ENCODE measurements at regions not wholly inside any gene's neighbourhood (a gene's known extent, or its start where the extent isn't known, plus 50 kb on each side); places are given as distances from the start of the nearest gene placed in this dataset.

GRCh38 chr15:97215629-97216028, 744.9 kb upstream of the ARRDC4 start:
- ChIA-PET POLR2A (no interaction called here), CTCF (interaction anchor here (1.2 kb wide), 1 partner anchor 31 kb away, joined by 3 read pairs; no protein-coding TSS in a partner anchor)
- no peak for ATAC-seq
- H3K4me1 Mint-ChIP-seq = peaks cover 4% of the 10 kb centered on the region
- TF ChIP-seq FOXP1 (CRISPR knock-in tag; IDR thresholded peaks at IDR 0.05; ENCODE audit: borderline replicate concordance) (no peak), EMX1 (CRISPR knock-in tag; IDR thresholded peaks at IDR 0.05) (no peak), TEAD1 (CRISPR knock-in tag; IDR thresholded peaks at IDR 0.05) (no peak), ZNF396 (CRISPR knock-in tag; IDR thresholded peaks at IDR 0.05; ENCODE audit: borderline replicate concordance) (no peak)
- TF ChIP-seq, protein P1, sequence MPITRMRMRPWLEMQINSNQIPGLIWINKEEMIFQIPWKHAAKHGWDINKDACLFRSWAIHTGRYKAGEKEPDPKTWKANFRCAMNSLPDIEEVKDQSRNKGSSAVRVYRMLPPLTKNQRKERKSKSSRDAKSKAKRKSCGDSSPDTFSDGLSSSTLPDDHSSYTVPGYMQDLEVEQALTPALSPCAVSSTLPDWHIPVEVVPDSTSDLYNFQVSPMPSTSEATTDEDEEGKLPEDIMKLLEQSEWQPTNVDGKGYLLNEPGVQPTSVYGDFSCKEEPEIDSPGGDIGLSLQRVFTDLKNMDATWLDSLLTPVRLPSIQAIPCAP (CRISPR knock-in tag; IDR thresholded peaks at IDR 0.05) = no peak
- no peaks in the 10 kb centered on the region; the same call in 1 of the 2 replicates for H3K9me3 Mint-ChIP-seq
- H3K27ac Mint-ChIP-seq = no peak overlapping the region
- no peaks in the 10 kb centered on the region for H3K27me3 Mint-ChIP-seq (ENCODE audit: low read depth)
- no peak for DNase-seq (ENCODE audit: low spot score)
- no peaks in the 10 kb centered on the region for H3K36me3 Mint-ChIP-seq
- H3K4me3 Mint-ChIP-seq = no peak overlapping the region

GRCh38 chr15:97224191-97224641, 736.3 kb upstream of the ARRDC4 start:
- ATAC-seq (no peak), DNase-seq (ENCODE audit: low spot score) (no peak)
- TF ChIP-seq ATF1 (CRISPR knock-in tag; IDR thresholded peaks at IDR 0.05) (no peak), TCF7 (CRISPR knock-in tag; IDR thresholded peaks at IDR 0.05; ENCODE audit: low read depth) (no peak), AR (CRISPR knock-in tag; IDR thresholded peaks at IDR 0.05) (no peak), GRHL2 (CRISPR knock-in tag; IDR thresholded peaks at IDR 0.05; ENCODE audit: insufficient replicate concordance, severe bottlenecking) (no peak), TEAD4 (CRISPR knock-in tag; IDR thresholded peaks at IDR 0.05) (no peak), ELF4 (CRISPR knock-in tag; IDR thresholded peaks at IDR 0.05; ENCODE audit: low read depth) (no peak)
- TF ChIP-seq, protein P2, sequence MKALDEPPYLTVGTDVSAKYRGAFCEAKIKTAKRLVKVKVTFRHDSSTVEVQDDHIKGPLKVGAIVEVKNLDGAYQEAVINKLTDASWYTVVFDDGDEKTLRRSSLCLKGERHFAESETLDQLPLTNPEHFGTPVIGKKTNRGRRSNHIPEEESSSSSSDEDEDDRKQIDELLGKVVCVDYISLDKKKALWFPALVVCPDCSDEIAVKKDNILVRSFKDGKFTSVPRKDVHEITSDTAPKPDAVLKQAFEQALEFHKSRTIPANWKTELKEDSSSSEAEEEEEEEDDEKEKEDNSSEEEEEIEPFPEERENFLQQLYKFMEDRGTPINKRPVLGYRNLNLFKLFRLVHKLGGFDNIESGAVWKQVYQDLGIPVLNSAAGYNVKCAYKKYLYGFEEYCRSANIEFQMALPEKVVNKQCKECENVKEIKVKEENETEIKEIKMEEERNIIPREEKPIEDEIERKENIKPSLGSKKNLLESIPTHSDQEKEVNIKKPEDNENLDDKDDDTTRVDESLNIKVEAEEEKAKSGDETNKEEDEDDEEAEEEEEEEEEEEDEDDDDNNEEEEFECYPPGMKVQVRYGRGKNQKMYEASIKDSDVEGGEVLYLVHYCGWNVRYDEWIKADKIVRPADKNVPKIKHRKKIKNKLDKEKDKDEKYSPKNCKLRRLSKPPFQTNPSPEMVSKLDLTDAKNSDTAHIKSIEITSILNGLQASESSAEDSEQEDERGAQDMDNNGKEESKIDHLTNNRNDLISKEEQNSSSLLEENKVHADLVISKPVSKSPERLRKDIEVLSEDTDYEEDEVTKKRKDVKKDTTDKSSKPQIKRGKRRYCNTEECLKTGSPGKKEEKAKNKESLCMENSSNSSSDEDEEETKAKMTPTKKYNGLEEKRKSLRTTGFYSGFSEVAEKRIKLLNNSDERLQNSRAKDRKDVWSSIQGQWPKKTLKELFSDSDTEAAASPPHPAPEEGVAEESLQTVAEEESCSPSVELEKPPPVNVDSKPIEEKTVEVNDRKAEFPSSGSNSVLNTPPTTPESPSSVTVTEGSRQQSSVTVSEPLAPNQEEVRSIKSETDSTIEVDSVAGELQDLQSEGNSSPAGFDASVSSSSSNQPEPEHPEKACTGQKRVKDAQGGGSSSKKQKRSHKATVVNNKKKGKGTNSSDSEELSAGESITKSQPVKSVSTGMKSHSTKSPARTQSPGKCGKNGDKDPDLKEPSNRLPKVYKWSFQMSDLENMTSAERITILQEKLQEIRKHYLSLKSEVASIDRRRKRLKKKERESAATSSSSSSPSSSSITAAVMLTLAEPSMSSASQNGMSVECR (CRISPR knock-in tag; IDR thresholded peaks at IDR 0.05; ENCODE audit: borderline replicate concordance) = no peak
- H3K36me3 Mint-ChIP-seq = peaks cover 28% of the 10 kb centered on the region
- H3K27me3 Mint-ChIP-seq (ENCODE audit: low read depth) = no peaks in the 10 kb centered on the region
- no peak overlapping the region for H3K4me3 Mint-ChIP-seq
- H3K9me3 Mint-ChIP-seq = peaks cover 36% of the 10 kb centered on the region
- H3K27ac Mint-ChIP-seq = no peak overlapping the region
- H3K4me1 Mint-ChIP-seq = no peaks in the 10 kb centered on the region
- CTCF ChIA-PET = no interaction called here
- POLR2A ChIA-PET = no interaction called here

DNA sequence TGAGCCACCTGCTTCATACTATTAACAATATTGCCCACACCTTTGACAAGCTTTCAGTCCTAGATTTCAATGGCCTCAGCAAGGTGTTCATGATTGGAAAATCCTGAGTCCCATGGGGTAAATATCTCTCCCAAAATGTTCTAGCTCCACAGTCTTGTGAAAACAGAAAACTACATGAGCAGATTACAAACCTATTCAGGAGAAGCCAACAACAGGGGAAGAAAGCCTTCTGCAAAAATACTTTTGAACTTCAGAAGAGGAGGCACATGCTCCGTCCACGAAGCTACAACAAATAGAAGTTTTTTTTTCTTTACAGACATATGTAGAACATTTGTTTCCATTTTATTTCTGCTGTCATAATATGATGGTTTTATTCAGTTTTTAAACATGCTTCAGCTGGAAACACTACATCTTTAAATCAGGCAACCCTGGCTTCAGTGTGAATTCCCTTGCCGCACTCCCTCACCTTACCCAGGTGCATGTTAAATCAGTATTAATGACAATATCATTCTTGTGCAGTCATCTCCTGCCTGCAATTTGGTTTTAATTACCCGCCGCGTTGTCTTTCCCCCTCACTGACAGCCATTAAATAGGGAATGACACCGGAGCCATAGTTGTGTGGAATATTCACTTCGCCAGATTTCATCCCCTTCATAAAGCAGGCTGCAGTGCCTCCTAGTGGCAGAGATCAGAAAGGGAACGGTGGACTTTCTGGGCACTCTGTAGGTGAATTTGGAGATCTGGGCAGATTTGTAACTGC, 725.5 kb upstream of the ARRDC4 start:
- Mint-ChIP-seq H3K27ac (no peak overlapping the region), H3K4me3 (no peak overlapping the region), H3K4me1 (peaks cover 2% of the 10 kb centered on the region), H3K27me3 (ENCODE audit: low read depth) (no peaks in the 10 kb centered on the region), H3K9me3 (peaks cover 13% of the 10 kb centered on the region), H3K36me3 (0 out of 2 replicates have a peak, but pooled peaks cover 2% of the 10 kb centered on the region)
- ATAC-seq (peak; percentile 86), DNase-seq (ENCODE audit: low spot score) (peak; percentile 69)
- TF ChIP-seq HMGXB4 (CRISPR knock-in tag; IDR thresholded peaks at IDR 0.05) (no peak), FOXJ3 (CRISPR knock-in tag; IDR thresholded peaks at IDR 0.05; ENCODE audit: borderline replicate concordance) (no peak), TCF7 (CRISPR knock-in tag; IDR thresholded peaks at IDR 0.05; ENCODE audit: low read depth) (no peak), CTCF (IDR thresholded peaks at IDR 0.05) (peak; percentile 89), GTF2I (CRISPR knock-in tag; conservative IDR thresholded peaks at IDR 0.05) (no peak), ZNF317 (CRISPR knock-in tag; IDR thresholded peaks at IDR 0.05; ENCODE audit: borderline replicate concordance, low read depth) (no peak)
- TF ChIP-seq, protein P1 (CRISPR knock-in tag; IDR thresholded peaks at IDR 0.05) = no peak
- CTCF ChIA-PET = interaction anchor here (0.6 to 2.5 kb wide), 3 partner anchors 11 to 873 kb away, joined by 3 to 13 read pairs (median 4); no protein-coding TSS in a partner anchor
- POLR2A ChIA-PET = interaction anchor here (0.6 to 0.7 kb wide), 2 partner anchors 831 to 1059 kb away, joined by 3 to 6 read pairs; no protein-coding TSS in a partner anchor

All from WTC11 (cell line).